ENCODE measurements at regions not wholly inside any gene's neighbourhood (a gene's known extent, or its start where the extent isn't known, plus 50 kb on each side); places are given as distances from the start of the nearest gene placed in this dataset.

DNA sequence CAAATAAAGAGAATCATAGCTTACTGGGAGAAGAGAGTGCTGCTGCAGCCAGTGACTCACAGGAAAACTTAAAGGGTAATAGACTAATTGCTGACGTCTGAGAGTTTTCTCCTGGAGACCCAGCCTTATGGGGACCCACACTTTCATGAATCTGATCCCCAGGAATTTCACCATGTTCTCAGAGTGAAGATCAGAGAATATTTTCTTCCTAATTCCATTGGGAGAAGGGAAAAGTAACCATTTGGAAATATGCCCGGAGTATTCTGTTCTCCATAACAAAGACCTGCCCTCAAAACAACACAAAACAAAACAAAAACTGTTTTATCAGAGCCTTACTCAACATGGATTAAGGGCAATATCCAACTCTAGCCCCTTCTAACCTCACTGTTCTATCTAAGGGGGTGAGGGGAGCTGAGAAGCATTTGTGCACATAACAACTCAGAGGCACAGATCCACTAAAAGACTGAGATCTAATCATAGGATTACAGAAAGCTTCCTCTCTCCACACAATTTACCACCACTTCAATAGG lies 168.2 kb upstream of the SSTR4 start:
- Histone ChIP-seq H3K4me3 (ENCODE audit: low read depth in 1 of 3, low read length in 3 of 3) (no peak overlapping the region), H3K27ac (ENCODE audit: low read depth in 1 of 2, low read length in 2 of 2) (no peak overlapping the region), H3K27me3 (ENCODE audit: control insufficient read depth in 4 of 4, insufficient read depth in 4 of 4, low read length in 3 of 4) (peaks cover 0 to 3% (median 1%) of the 10 kb centered on the region in 4 donors), H3K9me3 (ENCODE audit: control insufficient read depth in 4 of 4, low read length in 3 of 4) (no peaks in the 10 kb centered on the region), H3K36me3 (ENCODE audit: control insufficient read depth in 4 of 4, insufficient read depth in 3 of 4, low read depth in 1 of 4, low read length in 3 of 4) (no peaks in the 10 kb centered on the region), H3K4me1 (ENCODE audit: control insufficient read depth in 4 of 4, insufficient read depth in 4 of 4, low read length in 3 of 4) (no peaks in the 10 kb centered on the region), H3K9ac (ENCODE audit: low read depth in 1 of 2, low read length in 2 of 2) (no peak overlapping the region)
- TF ChIP-seq REST (IDR thresholded peaks at IDR 0.05) (no peak), ZBTB33 (IDR thresholded peaks at IDR 0.05) (no peak), JUND (IDR thresholded peaks at IDR 0.05) (no peak), EGR1 (IDR thresholded peaks at IDR 0.05; ENCODE audit: low read depth in 2 of 2) (no peak), HNF4G (IDR thresholded peaks at IDR 0.05) (no peak), TAF1 (conservative IDR thresholded peaks at IDR 0.05) (no peak), ATF3 (IDR thresholded peaks at IDR 0.05) (no peak), HNF4A (conservative IDR thresholded peaks at IDR 0.05) (no peak), YY1 (IDR thresholded peaks at IDR 0.05) (no peak), SP1 (IDR thresholded peaks at IDR 0.05) (no peak), RAD21 (IDR thresholded peaks at IDR 0.05) (no peak), GABPA (IDR thresholded peaks at IDR 0.05 in 1 of 2, conservative IDR thresholded peaks at IDR 0.05 in 1 of 2) (no peak), FOXA1 (IDR thresholded peaks at IDR 0.05) (no peak), NR2F2 (IDR thresholded peaks at IDR 0.05) (no peak), FOXA2 (IDR thresholded peaks at IDR 0.05) (no peak), MAX (IDR thresholded peaks at IDR 0.05) (no peak), RXRA (IDR thresholded peaks at IDR 0.05) (no peak)
- TF ChIP-seq, protein P1, sequence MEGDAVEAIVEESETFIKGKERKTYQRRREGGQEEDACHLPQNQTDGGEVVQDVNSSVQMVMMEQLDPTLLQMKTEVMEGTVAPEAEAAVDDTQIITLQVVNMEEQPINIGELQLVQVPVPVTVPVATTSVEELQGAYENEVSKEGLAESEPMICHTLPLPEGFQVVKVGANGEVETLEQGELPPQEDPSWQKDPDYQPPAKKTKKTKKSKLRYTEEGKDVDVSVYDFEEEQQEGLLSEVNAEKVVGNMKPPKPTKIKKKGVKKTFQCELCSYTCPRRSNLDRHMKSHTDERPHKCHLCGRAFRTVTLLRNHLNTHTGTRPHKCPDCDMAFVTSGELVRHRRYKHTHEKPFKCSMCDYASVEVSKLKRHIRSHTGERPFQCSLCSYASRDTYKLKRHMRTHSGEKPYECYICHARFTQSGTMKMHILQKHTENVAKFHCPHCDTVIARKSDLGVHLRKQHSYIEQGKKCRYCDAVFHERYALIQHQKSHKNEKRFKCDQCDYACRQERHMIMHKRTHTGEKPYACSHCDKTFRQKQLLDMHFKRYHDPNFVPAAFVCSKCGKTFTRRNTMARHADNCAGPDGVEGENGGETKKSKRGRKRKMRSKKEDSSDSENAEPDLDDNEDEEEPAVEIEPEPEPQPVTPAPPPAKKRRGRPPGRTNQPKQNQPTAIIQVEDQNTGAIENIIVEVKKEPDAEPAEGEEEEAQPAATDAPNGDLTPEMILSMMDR (IDR thresholded peaks at IDR 0.05; ENCODE audit: low read depth, low read length, missing input control) = no peak
- DNase-seq (ENCODE audit: low spot score) = no peak
- 53% methylated on average over 2 of the region's 2 CpGs for WGBS
